ENCODE measurements at regions not wholly inside any gene's neighbourhood (a gene's known extent, or its start where the extent isn't known, plus 50 kb on each side); places are given as distances from the start of the nearest gene placed in this dataset.

DNA sequence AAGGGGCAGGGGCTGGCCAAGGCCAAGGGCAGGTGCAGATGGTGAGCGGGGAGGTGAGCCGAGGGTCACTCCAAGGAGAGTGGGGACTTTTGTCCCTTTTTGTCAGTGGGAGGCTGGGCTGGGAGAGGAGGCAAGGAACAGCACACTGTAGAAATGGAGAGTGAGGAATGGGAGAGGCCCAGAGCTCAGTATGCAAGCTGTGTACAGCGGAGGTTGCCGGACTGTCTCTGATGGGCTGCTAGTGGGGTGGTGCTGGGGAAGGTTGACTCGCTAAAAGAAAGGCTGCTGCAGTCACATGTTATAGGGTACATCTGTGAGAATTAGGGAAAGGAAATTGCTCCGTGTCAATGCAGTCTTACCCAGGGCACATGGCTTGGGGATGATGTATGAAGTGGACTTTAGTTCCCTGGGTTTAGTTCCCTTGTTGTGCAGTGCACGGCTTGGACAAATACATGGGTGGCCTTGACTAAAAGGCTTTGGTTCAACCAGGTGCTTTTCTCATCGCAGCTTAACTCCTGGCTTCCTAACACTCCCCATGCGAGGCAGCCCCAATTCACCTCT is 57.1 kb upstream of the STX18 start:
- TF ChIP-seq EZH2 (IDR thresholded peaks at IDR 0.05; ENCODE audit: insufficient read depth, poor library complexity, severe bottlenecking): no peak
- no peak for TF ChIP-seq EZH2phosphoT487 (IDR thresholded peaks at IDR 0.05; ENCODE audit: insufficient read depth, low read depth)

All from GM23248 (cell line).